Endothelial cell of umbilical vein (primary cell): ENCODE measurements at regions not wholly inside any gene's neighbourhood (a gene's known extent, or its start where the extent isn't known, plus 50 kb on each side); places are given as distances from the start of the nearest gene placed in this dataset.

Experiments
- BruUV-seq: library from RNA; stranded (reverse); fragments of 400-500 nt; replicated peaks from 2 replicates; lab custom pipeline; 2021; lab: Mats Ljungman, UMichigan
- CTCF ChIA-PET: fragments of 300-600, 350-600 bp; sonication (Branson Sonifier 250); formaldehyde crosslinking; loops from one replicate; lab custom pipeline; 2021; ENCODE audit warnings: antibody characterized with exemption, inconsistent platforms; lab: Charles Lee
- POLR2A ChIA-PET: fragments of 300-600, 350-600 bp; sonication (Branson Sonifier 250); formaldehyde crosslinking; loops from one replicate; lab custom pipeline; 2021; ENCODE audit warnings: antibody characterized with exemption, inconsistent platforms; lab: Charles Lee
- DNase-seq: peaks from one replicate; pipeline ENCODE4 v3.0.0-alpha.2; 2011; ENCODE audit warnings: low read depth, low spot score
- FAIRE-seq: peaks from 2 replicates; lab custom pipeline; 2011; peaks lifted over from hg19 to GRCh38; lab: Jason Lieb, UNC
- H2AFZ ChIP-seq: 2 replicates; pipeline ENCODE4 v1.6.0; 2012; ENCODE audit warnings: low read depth, low read length, control low read depth, inconsistent platforms
- H3K27ac ChIP-seq: 2 replicates; pipeline ENCODE4 v1.5.1; 2011; ENCODE audit warnings: low read depth, mild to moderate bottlenecking, control low read depth, low read length, moderate library complexity; ENCODE audit not compliant: insufficient read depth
- H3K27me3 ChIP-seq, 2 experiments: 2 replicates each; pipeline versions ENCODE4 v1.6.0 to v1.6.1; 2011; ENCODE audit warnings: low read length in 2 of 2, mixed read lengths in 1 of 2; ENCODE audit not compliant: control insufficient read depth in 2 of 2, insufficient read depth in 2 of 2
- H3K36me3 ChIP-seq, 2 experiments: 2 replicates in 1 of 2; 3 replicates in 1 of 2; pipeline ENCODE4 v1.5.1; 2011; ENCODE audit warnings: low read length in 2 of 2, mild to moderate bottlenecking in 1 of 2, moderate library complexity in 1 of 2; ENCODE audit not compliant: control insufficient read depth in 2 of 2, insufficient read depth in 2 of 2; ENCODE audit errors: extremely low read depth in 1 of 2
- H3K4me1 ChIP-seq: 3 replicates; pipeline ENCODE4 v1.5.1; 2011; ENCODE audit warnings: mild to moderate bottlenecking, low read length; ENCODE audit not compliant: control insufficient read depth, insufficient read depth; ENCODE audit errors: extremely low read depth
- H3K4me2 ChIP-seq: 2 replicates; pipeline ENCODE4 v1.6.1; 2011; ENCODE audit warnings: low read length, control low read depth, mixed read lengths; ENCODE audit not compliant: insufficient read depth
- H3K4me3 ChIP-seq, 3 experiments: fragments of 200-600 bp in 1 of 3; sonication (generic), shearing (Covaris generic) in 1 of 3; replicated peaks in 1 of 3; 2 replicates each; pipeline ENCODE4 v1.5.1; 2011 to 2016; ENCODE audit warnings: control low read depth in 3 of 3, low read length in 3 of 3, mild to moderate bottlenecking in 2 of 3, inconsistent platforms in 1 of 3, low read depth in 1 of 3, moderate library complexity in 1 of 3; ENCODE audit not compliant: insufficient read depth in 1 of 3
- H3K79me2 ChIP-seq: 2 replicates; pipeline ENCODE4 v1.6.0; 2012; ENCODE audit warnings: low read length, inconsistent platforms; ENCODE audit not compliant: control insufficient read depth, insufficient read depth
- H3K9ac ChIP-seq: replicated peaks from 2 replicates; pipeline ENCODE3; 2011; ENCODE audit warnings: low read length, control low read depth; ENCODE audit not compliant: insufficient read depth; ENCODE audit errors: extremely low read depth
- H3K9me1 ChIP-seq: replicated peaks from 3 replicates; pipeline ENCODE4 v1.6.0; 2011; ENCODE audit warnings: mild to moderate bottlenecking, low read length; ENCODE audit not compliant: control insufficient read depth, insufficient read depth; ENCODE audit errors: extremely low read depth
- H3K9me3 ChIP-seq: replicated peaks from 2 replicates; pipeline ENCODE4 v1.5.1; 2012; ENCODE audit warnings: low read length, inconsistent platforms; ENCODE audit not compliant: control insufficient read depth, insufficient read depth
- H4K20me1 ChIP-seq: replicated peaks from 2 replicates; pipeline ENCODE3; 2011; ENCODE audit warnings: mild to moderate bottlenecking, low read length; ENCODE audit not compliant: control insufficient read depth, insufficient read depth; ENCODE audit errors: extremely low read depth
- EZH2 ChIP-seq: IDR thresholded peaks from 2 replicates; pipeline ENCODE4 v1.6.1; 2012; ENCODE audit warnings: borderline replicate concordance, low read depth, mild to moderate bottlenecking, moderate library complexity, low read length, inconsistent platforms; ENCODE audit not compliant: severe bottlenecking
- FOS ChIP-seq: IDR thresholded peaks from 2 replicates; pipeline ENCODE4 v1.6.1; 2011; ENCODE audit warnings: mild to moderate bottlenecking, low read length, moderate library complexity, borderline replicate concordance; ENCODE audit not compliant: insufficient read depth
- GATA2 ChIP-seq: IDR thresholded peaks from 2 replicates; pipeline ENCODE4 v1.7.0; 2011; ENCODE audit warnings: low read depth, mild to moderate bottlenecking, moderate library complexity, mixed read lengths, low read length; ENCODE audit not compliant: insufficient read length, insufficient read depth
- JUN ChIP-seq: IDR thresholded peaks from 2 replicates; pipeline ENCODE4 v1.6.1; 2011; ENCODE audit warnings: borderline replicate concordance, low read depth; ENCODE audit not compliant: insufficient read length, insufficient read depth
- MYC ChIP-seq: IDR thresholded peaks from one replicate; pipeline ENCODE4 v1.6.1; 2011; ENCODE audit warnings: mild to moderate bottlenecking, low read depth, low read length
- POLR2A ChIP-seq: IDR thresholded peaks from 2 replicates; pipeline ENCODE4 v1.6.1; 2012; ENCODE audit warnings: low read depth, mild to moderate bottlenecking, control low read depth, low read length
- POLR2AphosphoS5 ChIP-seq: IDR thresholded peaks from 2 replicates; pipeline ENCODE4 v1.6.1; 2012; ENCODE audit warnings: low read depth, mild to moderate bottlenecking, control low read depth, low read length, moderate library complexity; ENCODE audit not compliant: insufficient read depth
- dilution Hi-C: fragments of 300-500 bp; cut with MboI; formaldehyde crosslinking; loops from one replicate; pipeline ENCODE4 v1.15.0; 2019; ENCODE audit warnings: low sequenced_read_pairs; ENCODE audit not compliant: extremely low pct_ligation_motif_present
- intact Hi-C: fragments of 100-400 bp; cut with micrococcal nuclease; formaldehyde crosslinking; loops from one replicate; pipeline ENCODE4 v1.10.0; 2022
- TF ChIP-seq, protein P1 (sequence below): IDR thresholded peaks from 2 replicates; pipeline ENCODE4 v1.6.1; 2011; ENCODE audit not compliant: insufficient read depth, insufficient read length
- TF ChIP-seq, protein P2 (sequence below), 2 donors: IDR thresholded peaks; 1 replicate in 1 of 2; 2 replicates in 1 of 2; pipeline ENCODE4 v1.5.1; 2011; ENCODE audit warnings: low read length in 2 of 2, mild to moderate bottlenecking in 2 of 2, moderate library complexity in 2 of 2, control low read depth in 1 of 2, inconsistent platforms in 1 of 2, low read depth in 1 of 2; ENCODE audit not compliant: insufficient read depth in 1 of 2; ENCODE audit errors: extremely low read depth in 1 of 2

- Histone ChIP-seq H3K27me3 (peaks cover 0 to 1% of the 10 kb centered on the region in 2 experiments), H2AFZ (no peak overlapping the region), H3K9me1 (no peaks in the 10 kb centered on the region), H3K27ac (no peak overlapping the region), H3K36me3 (no peaks in the 10 kb centered on the region), H3K4me3 (no peak overlapping the region), H3K9me3 (no peaks in the 10 kb centered on the region), H4K20me1 (no peaks in the 10 kb centered on the region), H3K4me2 (no peak overlapping the region), H3K9ac (no peak overlapping the region), H3K4me1 (no peaks in the 10 kb centered on the region), H3K79me2 (no peaks in the 10 kb centered on the region)
- intact Hi-C loops (loop anchor here (10.0 kb wide), 1 partner anchor 463 kb away; the partner anchor contains the start of gene DNAH11), dilution Hi-C loops (no loop called here)
- BruUV-seq, result no TSS peak
- DNase-seq (no peak), FAIRE-seq (no peak)
- TF ChIP-seq EZH2, result no peak
- TF ChIP-seq POLR2A, result no peak
- TF ChIP-seq POLR2AphosphoS5, result no peak
- no peak for TF ChIP-seq FOS
- TF ChIP-seq, protein P1, sequence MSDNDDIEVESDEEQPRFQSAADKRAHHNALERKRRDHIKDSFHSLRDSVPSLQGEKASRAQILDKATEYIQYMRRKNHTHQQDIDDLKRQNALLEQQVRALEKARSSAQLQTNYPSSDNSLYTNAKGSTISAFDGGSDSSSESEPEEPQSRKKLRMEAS, result no peak
- no peak for TF ChIP-seq JUN
- no peak for TF ChIP-seq GATA2
- TF ChIP-seq, protein P2, sequence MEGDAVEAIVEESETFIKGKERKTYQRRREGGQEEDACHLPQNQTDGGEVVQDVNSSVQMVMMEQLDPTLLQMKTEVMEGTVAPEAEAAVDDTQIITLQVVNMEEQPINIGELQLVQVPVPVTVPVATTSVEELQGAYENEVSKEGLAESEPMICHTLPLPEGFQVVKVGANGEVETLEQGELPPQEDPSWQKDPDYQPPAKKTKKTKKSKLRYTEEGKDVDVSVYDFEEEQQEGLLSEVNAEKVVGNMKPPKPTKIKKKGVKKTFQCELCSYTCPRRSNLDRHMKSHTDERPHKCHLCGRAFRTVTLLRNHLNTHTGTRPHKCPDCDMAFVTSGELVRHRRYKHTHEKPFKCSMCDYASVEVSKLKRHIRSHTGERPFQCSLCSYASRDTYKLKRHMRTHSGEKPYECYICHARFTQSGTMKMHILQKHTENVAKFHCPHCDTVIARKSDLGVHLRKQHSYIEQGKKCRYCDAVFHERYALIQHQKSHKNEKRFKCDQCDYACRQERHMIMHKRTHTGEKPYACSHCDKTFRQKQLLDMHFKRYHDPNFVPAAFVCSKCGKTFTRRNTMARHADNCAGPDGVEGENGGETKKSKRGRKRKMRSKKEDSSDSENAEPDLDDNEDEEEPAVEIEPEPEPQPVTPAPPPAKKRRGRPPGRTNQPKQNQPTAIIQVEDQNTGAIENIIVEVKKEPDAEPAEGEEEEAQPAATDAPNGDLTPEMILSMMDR (IDR thresholded peaks at IDR 0.05; ENCODE audit: extremely low read depth in 1 of 2, insufficient read depth in 1 of 2, low read depth in 1 of 2, low read length in 2 of 2), result no peak
- no peak for TF ChIP-seq MYC
- CTCF ChIA-PET, result interaction anchor here (1.3 kb wide), 1 partner anchor 11 kb away, joined by 5 read pairs; no protein-coding TSS in a partner anchor
- POLR2A ChIA-PET, result no interaction called here
Observed at GRCh38 chr7:22008087-22008486, 62.4 kb upstream of the CDCA7L start.
